K562 (cell line): ENCODE measurements at regions not wholly inside any gene's neighbourhood (a gene's known extent, or its start where the extent isn't known, plus 50 kb on each side); places are given as distances from the start of the nearest gene placed in this dataset.

ENCODE experiments used
- ATAC-seq: fragments of 200-7000 bp; cut with Tn5 transposase; 3 replicates; pipeline ENCODE4 v1.9.1; 2020; ENCODE audit warnings: moderate library complexity
- BruUV-seq: library from RNA; stranded (reverse); fragments of 400-500 nt; replicated peaks from 2 replicates; lab custom pipeline; 2021; lab: Mats Ljungman, UMichigan
- CTCF ChIA-PET: fragments of 300-600 bp; formaldehyde crosslinking; extraction: SDS; loops from one replicate; lab custom pipeline; 2021; ENCODE audit warnings: low intra/inter-chr PET ratio; lab: Yijun Ruan, JAX
- POLR2A ChIA-PET: fragments of 300-600, 350-650 bp; sonication (Branson Sonifier 250); formaldehyde crosslinking; extraction: SDS; loops from one replicate; lab custom pipeline; 2021; ENCODE audit warnings: antibody characterized with exemption, inconsistent platforms; lab: Yijun Ruan, JAX
- DNase-seq, 4 experiments: peaks; one replicate each; pipeline versions ENCODE4 v3.0.0 to v3.0.0-alpha.2; 2011 to 2018; ENCODE audit warnings: low spot score in 3 of 4, mixed read lengths in 3 of 4; ENCODE audit errors: extremely low read depth in 1 of 4
- FAIRE-seq: peaks from 2 replicates; lab custom pipeline; 2011; peaks lifted over from hg19 to GRCh38; lab: Jason Lieb, UNC
- H2AFZ ChIP-seq: 2 replicates; pipeline ENCODE4 v1.6.0; 2011; ENCODE audit warnings: low read depth, low read length, control low read depth, inconsistent platforms
- H3K27ac ChIP-seq: fragments of 200-600 bp; 3 replicates; pipeline ENCODE4 v1.8.0; 2011; ENCODE audit warnings: low read depth, mild to moderate bottlenecking, control low read depth, inconsistent platforms, low read length, moderate library complexity, mixed read lengths; ENCODE audit errors: extremely low read depth
- H3K27me3 ChIP-seq, 2 experiments: fragments of 300-600 bp in 1 of 2; 2 replicates in 1 of 2; 3 replicates in 1 of 2; pipeline versions ENCODE4 v1.6.0 to v1.8.0; 2011; ENCODE audit warnings: inconsistent platforms in 2 of 2, low read length in 2 of 2, mild to moderate bottlenecking in 1 of 2, mixed read lengths in 1 of 2, moderate library complexity in 1 of 2; ENCODE audit not compliant: control insufficient read depth in 2 of 2, insufficient read depth in 2 of 2
- H3K36me3 ChIP-seq: fragments of 300-600 bp; 3 replicates; pipeline ENCODE4 v1.8.0; 2011; ENCODE audit warnings: mild to moderate bottlenecking, low read length, inconsistent platforms; ENCODE audit not compliant: control insufficient read depth, insufficient read depth
- H3K4me1 ChIP-seq, 2 experiments: fragments of 200-600 bp in 1 of 2; replicated peaks in 1 of 2; 2 replicates in 1 of 2; 3 replicates in 1 of 2; pipeline versions ENCODE4 v1.5.1 to v1.8.0; 2011; ENCODE audit warnings: inconsistent platforms in 2 of 2, low read length in 2 of 2, mild to moderate bottlenecking in 1 of 2, mixed read lengths in 1 of 2, moderate library complexity in 1 of 2; ENCODE audit not compliant: control insufficient read depth in 2 of 2, insufficient read depth in 2 of 2
- H3K4me2 ChIP-seq: 2 replicates; pipeline ENCODE4 v1.6.1; 2011; ENCODE audit warnings: low read length, control low read depth, inconsistent platforms, mixed read lengths; ENCODE audit not compliant: insufficient read depth
- H3K4me3 ChIP-seq: fragments of 200-600 bp; sonication (generic), shearing (Covaris generic); 2 replicates; pipeline ENCODE4 v1.5.1; 2016; ENCODE audit warnings: control low read depth, inconsistent platforms
- H3K79me2 ChIP-seq: fragments of 200-600 bp; 3 replicates; pipeline ENCODE4 v1.8.0; 2011; ENCODE audit warnings: low read length, inconsistent platforms; ENCODE audit not compliant: control insufficient read depth, insufficient read depth
- H3K9ac ChIP-seq, 2 experiments: 2 replicates each; pipeline versions ENCODE4 v1.6.0 to v1.6.1; 2011; ENCODE audit warnings: low read depth in 2 of 2, low read length in 2 of 2, control low read depth in 1 of 2, inconsistent platforms in 1 of 2, mild to moderate bottlenecking in 1 of 2, mixed read lengths in 1 of 2; ENCODE audit not compliant: insufficient read depth in 1 of 2
- H3K9me1 ChIP-seq: one replicate; pipeline ENCODE4 v1.6.0; 2011; ENCODE audit warnings: inconsistent platforms, mild to moderate bottlenecking, low read length, moderate library complexity; ENCODE audit not compliant: control insufficient read depth, insufficient read depth
- H3K9me3 ChIP-seq: replicated peaks from 2 replicates; pipeline ENCODE4 v1.5.1; 2011; ENCODE audit warnings: low read depth, low read length, inconsistent platforms; ENCODE audit not compliant: control insufficient read depth, insufficient read depth
- H4K20me1 ChIP-seq: replicated peaks from 2 replicates; pipeline ENCODE4 v1.6.1; 2011; ENCODE audit warnings: low read length, inconsistent platforms, mixed read lengths; ENCODE audit not compliant: control insufficient read depth, insufficient read depth
- CBFB ChIP-seq: sonication (generic); formaldehyde crosslinking; IDR thresholded peaks from 2 replicates; pipeline ENCODE4 v1.4.0; 2020; ENCODE audit warnings: mild to moderate bottlenecking, missing genetic modification reagents
- IRF1 ChIP-seq: sonication (generic); formaldehyde crosslinking; IDR thresholded peaks from 2 replicates; pipeline ENCODE4 v1.8.0; 2022; ENCODE audit warnings: missing genetic modification reagents, mild to moderate bottlenecking, borderline replicate concordance
- IRF2 ChIP-seq: sonication (generic); formaldehyde crosslinking; IDR thresholded peaks from 2 replicates; pipeline ENCODE4 v1.8.1; 2022; ENCODE audit warnings: mild to moderate bottlenecking, missing genetic modification reagents
- KLF10 ChIP-seq: fragments of 250-450 bp; sonication (Bioruptor Pico); IDR thresholded peaks from 2 replicates; pipeline ENCODE4 v1.6.1; 2021; ENCODE audit warnings: matching md5 sums
- MYBL2 ChIP-seq, 2 experiments: fragments of 450-650 bp in 1 of 2; sonication (generic) in 1 of 2; formaldehyde crosslinking in 1 of 2; IDR thresholded peaks; 2 replicates each; pipeline versions ENCODE4 v1.6.1 to v1.8.1; 2017 to 2022; ENCODE audit warnings: borderline replicate concordance in 1 of 2, inconsistent platforms in 1 of 2, low read depth in 1 of 2, mild to moderate bottlenecking in 1 of 2, missing genetic modification reagents in 1 of 2, moderate library complexity in 1 of 2
- NELFE ChIP-seq: IDR thresholded peaks from 2 replicates; pipeline ENCODE4 v1.6.1; 2011; ENCODE audit warnings: mild to moderate bottlenecking; ENCODE audit not compliant: insufficient read depth, insufficient read length
- SAP30 ChIP-seq: fragments of 200-600 bp; sonication (generic); IDR thresholded peaks from 2 replicates; pipeline ENCODE4 v1.6.1; 2012; ENCODE audit warnings: borderline replicate concordance, low read depth, mild to moderate bottlenecking, moderate library complexity, low read length, control low read depth, inconsistent platforms; ENCODE audit not compliant: insufficient read depth, poor library complexity, severe bottlenecking
- TOE1 ChIP-seq, 2 experiments: fragments of 450-650 bp in 1 of 2; sonication (generic) in 1 of 2; formaldehyde crosslinking in 1 of 2; IDR thresholded peaks; 2 replicates each; pipeline versions ENCODE4 v1.7.1 to v1.8.0; 2016 to 2022; ENCODE audit warnings: borderline replicate concordance in 2 of 2, mild to moderate bottlenecking in 2 of 2, antibody characterized with exemption in 1 of 2, inconsistent platforms in 1 of 2, low read depth in 1 of 2, missing genetic modification reagents in 1 of 2, moderate library complexity in 1 of 2
- ZBTB34 ChIP-seq: fragments of 250-450 bp; sonication (Bioruptor Pico); IDR thresholded peaks from 2 replicates; pipeline ENCODE4 v1.8.0; 2021; ENCODE audit warnings: mild to moderate bottlenecking, moderate library complexity
- ZNF217 ChIP-seq: sonication (generic); formaldehyde crosslinking; IDR thresholded peaks from 2 replicates; pipeline ENCODE4 v1.8.0; 2022; ENCODE audit warnings: mild to moderate bottlenecking, missing genetic modification reagents
- ZNF398 ChIP-seq: fragments of 250-450 bp; sonication (Bioruptor Pico); IDR thresholded peaks from 2 replicates; pipeline ENCODE4 v1.8.0; 2021; ENCODE audit warnings: moderate library complexity, mild to moderate bottlenecking, inconsistent platforms
- ZNF518B ChIP-seq: fragments of 250-450 bp; sonication (Bioruptor Pico); IDR thresholded peaks from 2 replicates; pipeline ENCODE4 v1.5.0; 2021; ENCODE audit warnings: mild to moderate bottlenecking, moderate library complexity
- WGBS: fragments of 100-300 bp; shearing (Covaris generic); methylation state at CpG from one replicate; pipeline ENCODE4 v1.1.6; 2016; ENCODE audit warnings: low coverage, mixed read lengths; ENCODE audit not compliant: insufficient coverage; ENCODE audit errors: missing lambda C conversion rate; 5-methylcytosine and 5-hydroxymethylcytosine counted together
- in situ Hi-C: fragments of 300-500 bp; cut with MboI; formaldehyde crosslinking; loops from 4 replicates; pipeline ENCODE4 v1.15.0; 2018; ENCODE audit warnings: inconsistent platforms, mixed read lengths
- intact Hi-C: fragments of 100-400 bp; cut with micrococcal nuclease; formaldehyde crosslinking; loops from 2 replicates; pipeline ENCODE4 v1.14.2; 2022

GRCh38 chr9:84450029-84450428 lies 109.5 kb upstream of the SLC28A3 start (continued):
- TF ChIP-seq ZNF518B (CRISPR knock-in tag), result no peak
- TF ChIP-seq ZBTB34 (CRISPR knock-in tag), result no peak
- TF ChIP-seq IRF1 (CRISPR knock-in tag), result no peak

GRCh38 chr9:84456527-84456926 lies 116.0 kb upstream of the SLC28A3 start:
- no peak for ATAC-seq
- Histone ChIP-seq H3K4me3 (no peak overlapping the region), H3K9me1 (no peaks in the 10 kb centered on the region), H2AFZ (no peak overlapping the region), H3K9me3 (no peaks in the 10 kb centered on the region), H3K79me2 (no peaks in the 10 kb centered on the region), H3K4me1 (no peaks in the 10 kb centered on the region), H3K9ac (no peak overlapping the region), H3K4me2 (no peak overlapping the region), H3K36me3 (no peaks in the 10 kb centered on the region), H4K20me1 (no peaks in the 10 kb centered on the region), H3K27ac (no peak overlapping the region), H3K27me3 (no peaks in the 10 kb centered on the region)
- BruUV-seq, result no TSS peak
- in situ Hi-C loops (no loop called here), intact Hi-C loops (no loop called here)
- FAIRE-seq, result no peak
- WGBS, result 7% methylated on average over 2 of the region's 2 CpGs
- CTCF ChIA-PET, result no interaction called here
- DNase-seq, result no peak
- POLR2A ChIA-PET, result interaction anchor here (1.0 kb wide), 1 partner anchor 51 kb away, joined by 3 read pairs; no protein-coding TSS in a partner anchor
- TF ChIP-seq ZNF217 (CRISPR knock-in tag) (no peak), MYBL2 (IDR thresholded peaks at IDR 0.05; ENCODE audit: low read depth) (no peak), MYBL2 (CRISPR knock-in tag; IDR thresholded peaks at IDR 0.05; ENCODE audit: borderline replicate concordance) (no peak), TOE1 (IDR thresholded peaks at IDR 0.05; ENCODE audit: borderline replicate concordance) (no peak), TOE1 (CRISPR knock-in tag; IDR thresholded peaks at IDR 0.05; ENCODE audit: borderline replicate concordance, low read depth) (no peak), ZNF398 (CRISPR knock-in tag) (no peak), KLF10 (no peak), CBFB (CRISPR knock-in tag) (no peak), SAP30 (no peak), IRF2 (CRISPR knock-in tag) (no peak), NELFE (no peak)
